B cell (primary cell): ENCODE measurements at regions not wholly inside any gene's neighbourhood (a gene's known extent, or its start where the extent isn't known, plus 50 kb on each side); places are given as distances from the start of the nearest gene placed in this dataset.

ENCODE experiments used
- ATAC-seq: fragments of 200-7000 bp; cut with Tn5 transposase; one replicate; pipeline ENCODE4 v1.10.0; 2021; ENCODE audit warnings: low read depth, mild to moderate bottlenecking, moderate number of reproducible peaks, moderate library complexity
- CTCF ChIA-PET: fragments of 350-600 bp; sonication (Branson Sonifier 250); formaldehyde crosslinking; loops from one replicate; lab custom pipeline; 2021; ENCODE audit warnings: antibody characterized with exemption, inconsistent platforms; lab: Charles Lee
- POLR2A ChIA-PET: fragments of 350-600 bp; sonication (Branson Sonifier 250); formaldehyde crosslinking; loops from one replicate; lab custom pipeline; 2021; ENCODE audit warnings: antibody characterized with exemption; lab: Charles Lee
- DNase-seq: peaks from one replicate; pipeline ENCODE4 v3.0.0; 2013
- H2AFZ ChIP-seq: 2 replicates; pipeline ENCODE4 v1.6.1; 2012; ENCODE audit warnings: mild to moderate bottlenecking, low read depth, low read length; ENCODE audit not compliant: insufficient read depth, poor library complexity, severe bottlenecking
- H3K27ac ChIP-seq, 2 donors: 1 replicate in 1 of 2; 2 replicates in 1 of 2; pipeline ENCODE4 v1.5.1; 2012 to 2013; ENCODE audit warnings: low read length in 2 of 2, mild to moderate bottlenecking in 2 of 2, moderate library complexity in 1 of 2
- H3K27me3 ChIP-seq, 4 experiments: fragments of 200-600 bp in 1 of 4; sonication (generic) in 1 of 4; replicated peaks in 1 of 4; 1 replicate in 2 of 4; 2 replicates in 2 of 4; pipeline versions ENCODE4 v1.6.1 to v1.7.0; 2013 to 2016; ENCODE audit warnings: low read length in 3 of 4, mild to moderate bottlenecking in 2 of 4, mixed read lengths in 1 of 4, moderate library complexity in 1 of 4; ENCODE audit not compliant: insufficient read depth in 4 of 4, control insufficient read depth in 3 of 4; ENCODE audit errors: control extremely low read depth in 1 of 4
- H3K36me3 ChIP-seq, 2 experiments: replicated peaks in 1 of 2; 1 replicate in 1 of 2; 2 replicates in 1 of 2; pipeline versions ENCODE4 v1.6.1 to v1.7.1; 2013; ENCODE audit warnings: low read length in 1 of 2; ENCODE audit not compliant: insufficient read depth in 2 of 2, control insufficient read depth in 1 of 2; ENCODE audit errors: control extremely low read depth in 1 of 2, extremely low read depth in 1 of 2
- H3K4me1 ChIP-seq, 2 donors: fragments of 200-600 bp in 1 of 2; sonication (generic) in 1 of 2; 1 replicate in 1 of 2; 2 replicates in 1 of 2; pipeline versions ENCODE4 v1.5.1 to v1.6.1; 2013 to 2017; ENCODE audit warnings: low read length in 2 of 2; ENCODE audit not compliant: control insufficient read depth in 2 of 2, insufficient read depth in 2 of 2
- H3K4me2 ChIP-seq: replicated peaks from 2 replicates; pipeline ENCODE3; 2012; ENCODE audit warnings: mild to moderate bottlenecking, low read depth, low read length; ENCODE audit not compliant: poor library complexity, severe bottlenecking
- H3K4me3 ChIP-seq, 5 experiments: fragments of 200-600 bp in 1 of 5; sonication (generic) in 1 of 5; 1 replicate in 3 of 5; 2 replicates in 2 of 5; pipeline versions ENCODE4 v1.5.1 to v1.7.0; 2011 to 2016; ENCODE audit warnings: low read length in 4 of 5, mild to moderate bottlenecking in 4 of 5, low read depth in 2 of 5, control low read depth in 1 of 5, moderate library complexity in 1 of 5; ENCODE audit not compliant: insufficient read depth in 1 of 5; ENCODE audit errors: control extremely low read depth in 1 of 5, extremely low read depth in 1 of 5
- H3K79me2 ChIP-seq: fragments of 200-600 bp; sonication (generic); one replicate; pipeline ENCODE4 v1.6.0; 2016; ENCODE audit warnings: low read length; ENCODE audit not compliant: control insufficient read depth, insufficient read depth
- H3K9ac ChIP-seq: fragments of 200-600 bp; sonication (generic); 2 replicates; pipeline ENCODE4 v1.6.1; 2017; ENCODE audit warnings: mild to moderate bottlenecking, low read length, moderate library complexity
- H3K9me3 ChIP-seq, 3 donors: one replicate each; pipeline versions ENCODE4 v1.6.1 to v1.7.1; 2013; ENCODE audit warnings: low read length in 2 of 3; ENCODE audit not compliant: control insufficient read depth in 2 of 3, insufficient read depth in 1 of 3; ENCODE audit errors: control extremely low read depth in 1 of 3
- H4K20me1 ChIP-seq: 2 replicates; pipeline ENCODE4 v1.6.0; 2012; ENCODE audit warnings: mild to moderate bottlenecking, low read length; ENCODE audit not compliant: insufficient read depth, control insufficient read depth, poor library complexity, severe bottlenecking
- H3K27ac Mint-ChIP-seq: one replicate; pipeline ENCODE4 v1.8.0; 2021; ENCODE audit warnings: mixed read lengths
- H3K27me3 Mint-ChIP-seq: one replicate; pipeline ENCODE4 v1.8.0; 2021; ENCODE audit warnings: mixed read lengths
- H3K4me1 Mint-ChIP-seq: one replicate; pipeline ENCODE4 v1.8.0; 2021; ENCODE audit warnings: mixed read lengths
- H3K4me3 Mint-ChIP-seq: one replicate; pipeline ENCODE4 v1.8.0; 2021; ENCODE audit warnings: mixed read lengths
- H3K9me3 Mint-ChIP-seq: one replicate; pipeline ENCODE4 v1.8.0; 2022; ENCODE audit warnings: mixed read lengths; ENCODE audit not compliant: insufficient read depth
- CTCF ChIP-seq: fragments of 200-600 bp; IDR thresholded peaks from one replicate; pipeline ENCODE4 v1.8.0; 2022; ENCODE audit warnings: antibody characterized with exemption, mild to moderate bottlenecking
- EZH2 ChIP-seq: IDR thresholded peaks from 2 replicates; pipeline ENCODE4 v1.6.1; 2012; ENCODE audit warnings: borderline replicate concordance, low read depth, mild to moderate bottlenecking, moderate library complexity, low read length; ENCODE audit not compliant: insufficient read depth, poor library complexity, severe bottlenecking
- WGBS: methylation state at CpG from one replicate; pipeline ENCODE4 v1.1.5; 2013; ENCODE audit warnings: missing lambda C conversion rate; ENCODE audit not compliant: insufficient coverage; 5-methylcytosine and 5-hydroxymethylcytosine counted together
- intact Hi-C: fragments of 100-400 bp; cut with micrococcal nuclease; formaldehyde crosslinking; loops from one replicate; pipeline ENCODE4 v1.10.0; 2022

- CTCF ChIA-PET, result no interaction called here
- Histone ChIP-seq H3K27me3 (no peaks in the 10 kb centered on the region), H3K4me1 (no peaks in the 10 kb centered on the region), H2AFZ (no peak overlapping the region), H3K9ac (no peak overlapping the region), H3K4me2 (no peak overlapping the region), H4K20me1 (no peaks in the 10 kb centered on the region), H3K4me3 (no peak overlapping the region), H3K79me2 (no peaks in the 10 kb centered on the region), H3K9me3 (peaks cover 0 to 14% (median 2%) of the 10 kb centered on the region in 3 donors), H3K36me3 (no peaks in the 10 kb centered on the region), H3K27ac (no peak overlapping the region)
- Mint-ChIP-seq H3K27me3 (no peaks in the 10 kb centered on the region), H3K9me3 (peaks cover 10% of the 10 kb centered on the region), H3K27ac (no peak overlapping the region), H3K4me1 (no peaks in the 10 kb centered on the region), H3K4me3 (no peak overlapping the region)
- POLR2A ChIA-PET, result no interaction called here
- TF ChIP-seq CTCF, result no peak
- TF ChIP-seq EZH2, result no peak
- intact Hi-C loops, result no loop called here
- ATAC-seq (no peak), DNase-seq (no peak)
Measured at GRCh38 chr2:82254728-82255127, 1950.2 kb upstream of the LRRTM1 start.

GRCh38 chr2:82246220-82246775 is 1941.7 kb upstream of the LRRTM1 start:
- no CpG with 5 or more reads among the region's 1 CpG for WGBS
- DNase-seq, result no peak
- no peak overlapping the region for H3K27ac ChIP-seq
- TF ChIP-seq CTCF (no peak), EZH2 (no peak)
- no peak overlapping the region for H3K4me2 ChIP-seq
- Mint-ChIP-seq H3K27me3 (no peaks in the 10 kb centered on the region), H3K9me3 (peaks cover 2% of the 10 kb centered on the region), H3K27ac (no peak overlapping the region), H3K4me3 (no peak overlapping the region), H3K4me1 (no peaks in the 10 kb centered on the region)
- intact Hi-C loops, result no loop called here
- H3K79me2 ChIP-seq, result no peaks in the 10 kb centered on the region
- no peak for ATAC-seq
- POLR2A ChIA-PET, result no interaction called here
- CTCF ChIA-PET, result no interaction called here
- no peaks in the 10 kb centered on the region for H4K20me1 ChIP-seq
- H3K9me3 ChIP-seq, result peaks cover 0 to under 1% (median 0%) of the 10 kb centered on the region in 3 donors
- H3K36me3 ChIP-seq, result no peaks in the 10 kb centered on the region
- H3K9ac ChIP-seq, result no peak overlapping the region
- H3K4me3 ChIP-seq, result no peak overlapping the region
- no peak overlapping the region for H2AFZ ChIP-seq
- no peaks in the 10 kb centered on the region for H3K4me1 ChIP-seq
- H3K27me3 ChIP-seq, result no peaks in the 10 kb centered on the region
